ENCODE measurements at regions not wholly inside any gene's neighbourhood (a gene's known extent, or its start where the extent isn't known, plus 50 kb on each side); places are given as distances from the start of the nearest gene placed in this dataset.
"Not testable (repeated sequence)": the region's sequence is repeated elsewhere in the genome, so short reads cannot be mapped to it uniquely, and the experiment has no call there.

DNA sequence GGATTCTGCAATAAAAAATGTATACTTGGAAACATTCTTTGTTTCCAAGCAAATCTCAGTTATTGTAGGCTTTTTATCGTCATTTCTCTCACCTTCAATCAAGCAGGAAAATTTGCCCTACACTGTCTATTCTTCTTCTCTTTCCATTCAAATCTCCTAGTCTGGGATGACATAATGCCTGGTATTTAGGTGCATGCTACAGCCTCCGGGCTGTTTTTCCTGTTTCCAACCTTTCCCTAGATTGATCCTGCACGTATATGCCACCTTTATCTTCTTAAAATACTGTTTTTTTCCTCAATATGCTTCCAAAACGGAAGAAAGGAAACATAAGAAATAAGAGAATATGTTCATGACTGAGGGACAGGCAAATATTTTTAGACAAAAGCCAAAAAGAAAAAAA lies 249.1 kb upstream of the UBASH3B start:
- Histone ChIP-seq H3K27ac (ENCODE audit: low read length) (no peak overlapping the region), H3K9ac (ENCODE audit: low read depth, low read length) (no peak overlapping the region), H3K36me3 (ENCODE audit: insufficient read depth, low read length) (no peaks in the 10 kb centered on the region), H2AFZ (ENCODE audit: low read depth, low read length) (no peak overlapping the region), H3K4me2 (ENCODE audit: insufficient read depth, low read length) (no peak overlapping the region), H3K79me2 (ENCODE audit: insufficient read depth, low read length) (no peaks in the 10 kb centered on the region), H3K27me3 (ENCODE audit: insufficient read depth, low read length, poor library complexity) (peaks cover 3% of the 10 kb centered on the region), H3K9me3 (ENCODE audit: insufficient read depth, low read length, severe bottlenecking) (no peaks in the 10 kb centered on the region), H3K4me3 (ENCODE audit: low read depth in 1 of 2, low read length in 2 of 2) (no peak overlapping the region), H4K20me1 (ENCODE audit: insufficient read depth, low read length) (no peaks in the 10 kb centered on the region), H3K4me1 (ENCODE audit: insufficient read depth, low read length) (no peaks in the 10 kb centered on the region)
- ATAC-seq (ENCODE audit: insufficient read depth, low read depth): no peak
- TF ChIP-seq, protein P1, sequence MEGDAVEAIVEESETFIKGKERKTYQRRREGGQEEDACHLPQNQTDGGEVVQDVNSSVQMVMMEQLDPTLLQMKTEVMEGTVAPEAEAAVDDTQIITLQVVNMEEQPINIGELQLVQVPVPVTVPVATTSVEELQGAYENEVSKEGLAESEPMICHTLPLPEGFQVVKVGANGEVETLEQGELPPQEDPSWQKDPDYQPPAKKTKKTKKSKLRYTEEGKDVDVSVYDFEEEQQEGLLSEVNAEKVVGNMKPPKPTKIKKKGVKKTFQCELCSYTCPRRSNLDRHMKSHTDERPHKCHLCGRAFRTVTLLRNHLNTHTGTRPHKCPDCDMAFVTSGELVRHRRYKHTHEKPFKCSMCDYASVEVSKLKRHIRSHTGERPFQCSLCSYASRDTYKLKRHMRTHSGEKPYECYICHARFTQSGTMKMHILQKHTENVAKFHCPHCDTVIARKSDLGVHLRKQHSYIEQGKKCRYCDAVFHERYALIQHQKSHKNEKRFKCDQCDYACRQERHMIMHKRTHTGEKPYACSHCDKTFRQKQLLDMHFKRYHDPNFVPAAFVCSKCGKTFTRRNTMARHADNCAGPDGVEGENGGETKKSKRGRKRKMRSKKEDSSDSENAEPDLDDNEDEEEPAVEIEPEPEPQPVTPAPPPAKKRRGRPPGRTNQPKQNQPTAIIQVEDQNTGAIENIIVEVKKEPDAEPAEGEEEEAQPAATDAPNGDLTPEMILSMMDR (IDR thresholded peaks at IDR 0.05; ENCODE audit: borderline replicate concordance, extremely low read depth, low read length, poor library complexity, severe bottlenecking): no peak
- no peak for DNase-seq

DNA sequence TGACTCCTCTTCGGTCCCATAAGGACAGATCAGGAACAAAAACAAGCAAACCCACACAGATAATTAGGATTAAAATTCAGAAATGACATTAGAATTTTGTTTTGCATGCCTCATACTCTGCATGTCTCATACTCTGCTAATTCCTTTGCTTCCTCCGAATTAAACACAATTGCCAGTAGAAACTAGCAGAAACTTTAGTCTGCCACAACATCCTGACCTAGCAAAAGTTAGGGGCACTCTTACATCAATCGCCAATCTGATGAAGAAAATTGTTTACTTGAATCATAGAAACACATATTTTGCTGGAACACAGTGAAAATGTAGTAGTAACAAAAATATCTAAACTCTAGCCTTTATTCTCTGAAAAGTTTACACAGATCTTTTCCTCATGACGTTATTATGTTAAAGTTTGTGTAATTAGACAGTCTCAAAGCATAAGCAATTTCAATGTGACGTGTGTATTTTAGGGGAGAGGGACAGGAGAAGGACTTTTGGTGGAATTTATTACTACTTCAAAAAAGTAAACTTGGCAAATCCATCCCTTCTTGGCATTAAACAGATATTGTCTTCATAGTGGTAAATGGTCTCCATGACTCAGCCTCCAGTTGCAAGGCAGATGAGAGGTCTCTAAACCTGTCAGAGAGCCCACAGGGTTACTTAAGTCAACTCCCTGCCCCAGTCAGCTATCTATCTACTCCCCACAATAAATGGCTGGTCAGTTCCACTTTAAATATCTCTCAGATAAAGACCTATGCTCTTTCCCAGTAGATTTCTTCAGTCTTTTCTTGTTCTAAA lies 249.8 kb upstream of the UBASH3B start:
- no peak for ATAC-seq (ENCODE audit: insufficient read depth, low read depth)
- peaks cover 3% of the 10 kb centered on the region for H3K27me3 ChIP-seq (ENCODE audit: insufficient read depth, low read length, poor library complexity)
- no peak for DNase-seq
- no peak overlapping the region for H3K9ac ChIP-seq (ENCODE audit: low read depth, low read length)
- no peak overlapping the region for H2AFZ ChIP-seq (ENCODE audit: low read depth, low read length)
- H3K36me3 ChIP-seq (ENCODE audit: insufficient read depth, low read length): no peaks in the 10 kb centered on the region
- H3K27ac ChIP-seq (ENCODE audit: low read length): no peak overlapping the region
- H3K4me3 ChIP-seq (ENCODE audit: low read depth in 1 of 2, low read length in 2 of 2): no peak overlapping the region
- H3K4me2 ChIP-seq (ENCODE audit: insufficient read depth, low read length): no peak overlapping the region
- no peaks in the 10 kb centered on the region for H4K20me1 ChIP-seq (ENCODE audit: insufficient read depth, low read length)
- no peaks in the 10 kb centered on the region for H3K4me1 ChIP-seq (ENCODE audit: insufficient read depth, low read length)
- TF ChIP-seq, protein P1 (IDR thresholded peaks at IDR 0.05; ENCODE audit: borderline replicate concordance, extremely low read depth, low read length, poor library complexity, severe bottlenecking): no peak
- TF ChIP-seq EZH2 (IDR thresholded peaks at IDR 0.05; ENCODE audit: borderline replicate concordance, low read depth, low read length, severe bottlenecking): no peak
- no peaks in the 10 kb centered on the region for H3K9me3 ChIP-seq (ENCODE audit: insufficient read depth, low read length, severe bottlenecking)
- no peaks in the 10 kb centered on the region for H3K79me2 ChIP-seq (ENCODE audit: insufficient read depth, low read length)

DNA sequence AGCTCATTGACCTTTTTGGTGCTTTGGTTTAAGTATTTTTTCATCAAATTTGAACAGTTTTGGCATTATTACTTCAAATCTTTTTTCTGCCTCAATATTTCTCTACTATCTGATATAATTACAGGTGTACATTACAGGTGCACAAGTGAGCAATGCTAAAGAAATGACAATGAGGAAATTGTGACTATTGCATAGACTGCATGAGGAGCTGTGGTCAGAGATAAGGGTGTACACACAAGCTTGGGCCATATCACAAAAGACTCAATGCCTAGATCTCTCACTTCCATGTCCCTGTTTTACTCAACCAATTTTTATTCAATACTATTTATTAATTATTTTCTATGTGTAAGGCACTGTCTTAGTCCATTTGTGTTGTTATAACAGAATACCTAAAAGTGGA lies 251.0 kb upstream of the UBASH3B start:
- H3K4me1 ChIP-seq (ENCODE audit: insufficient read depth, low read length): no peaks in the 10 kb centered on the region
- H2AFZ ChIP-seq (ENCODE audit: low read depth, low read length): no peak overlapping the region
- DNase-seq (no peak), ATAC-seq (ENCODE audit: insufficient read depth, low read depth) (no peak)
- peaks cover 3% of the 10 kb centered on the region for H3K27me3 ChIP-seq (ENCODE audit: insufficient read depth, low read length, poor library complexity)
- no peaks in the 10 kb centered on the region for H3K36me3 ChIP-seq (ENCODE audit: insufficient read depth, low read length)
- H3K4me3 ChIP-seq (ENCODE audit: low read depth in 1 of 2, low read length in 2 of 2): no peak overlapping the region
- no peaks in the 10 kb centered on the region for H3K79me2 ChIP-seq (ENCODE audit: insufficient read depth, low read length)
- H3K27ac ChIP-seq (ENCODE audit: low read length): no peak overlapping the region
- no peaks in the 10 kb centered on the region for H4K20me1 ChIP-seq (ENCODE audit: insufficient read depth, low read length)
- no peak overlapping the region for H3K9ac ChIP-seq (ENCODE audit: low read depth, low read length)
- TF ChIP-seq, protein P1 (IDR thresholded peaks at IDR 0.05; ENCODE audit: borderline replicate concordance, extremely low read depth, low read length, poor library complexity, severe bottlenecking): no peak
- TF ChIP-seq EZH2 (IDR thresholded peaks at IDR 0.05; ENCODE audit: borderline replicate concordance, low read depth, low read length, severe bottlenecking): no peak
- no peaks in the 10 kb centered on the region for H3K9me3 ChIP-seq (ENCODE audit: insufficient read depth, low read length, severe bottlenecking)
- no peak overlapping the region for H3K4me2 ChIP-seq (ENCODE audit: insufficient read depth, low read length)

DNA sequence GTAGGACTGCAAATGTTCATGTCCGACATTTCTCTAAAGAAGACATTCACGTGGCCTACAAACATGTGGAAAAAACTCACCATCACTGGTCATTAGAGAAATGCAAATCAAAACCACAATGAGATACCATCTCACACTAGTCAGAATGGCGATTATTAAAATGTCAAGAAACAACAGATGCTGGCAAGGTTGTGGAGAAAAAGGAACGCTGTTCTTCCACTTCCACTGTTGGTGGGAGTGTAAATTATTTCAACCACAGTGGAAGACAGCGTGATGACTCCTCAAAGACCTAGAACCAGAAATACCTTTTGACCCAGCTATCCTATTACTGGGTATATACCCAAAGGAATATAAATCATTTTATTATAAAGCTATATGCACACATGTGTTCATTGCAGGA lies 253.9 kb upstream of the UBASH3B start:
- H3K9ac ChIP-seq (ENCODE audit: low read depth, low read length); H3K9me3 ChIP-seq (ENCODE audit: insufficient read depth, low read length, severe bottlenecking); H3K36me3 ChIP-seq (ENCODE audit: insufficient read depth, low read length); H3K4me2 ChIP-seq (ENCODE audit: insufficient read depth, low read length); H3K4me1 ChIP-seq (ENCODE audit: insufficient read depth, low read length); H2AFZ ChIP-seq (ENCODE audit: low read depth, low read length); H3K4me3 ChIP-seq (ENCODE audit: low read depth in 1 of 2, low read length in 2 of 2); H3K27ac ChIP-seq (ENCODE audit: low read length); ATAC-seq (ENCODE audit: insufficient read depth, low read depth); DNase-seq; H4K20me1 ChIP-seq (ENCODE audit: insufficient read depth, low read length); H3K27me3 ChIP-seq (ENCODE audit: insufficient read depth, low read length, poor library complexity); H3K79me2 ChIP-seq (ENCODE audit: insufficient read depth, low read length): not testable (repeated sequence)
